H7 (cell line): ENCODE measurements at regions not wholly inside any gene's neighbourhood (a gene's known extent, or its start where the extent isn't known, plus 50 kb on each side); places are given as distances from the start of the nearest gene placed in this dataset.
"Not testable (repeated sequence)": the region's sequence is repeated elsewhere in the genome, so short reads cannot be mapped to it uniquely, and the experiment has no call there.

Experiments
- DNase-seq: peaks from one replicate; pipeline ENCODE4 v3.0.0; 2012
- H3K27me3 ChIP-seq: 2 replicates; pipeline ENCODE4 v1.6.0; 2011; ENCODE audit warnings: mild to moderate bottlenecking, low read length; ENCODE audit not compliant: control insufficient read depth, insufficient read depth
- H3K36me3 ChIP-seq: replicated peaks from 2 replicates; pipeline ENCODE4 v1.5.1; 2011; ENCODE audit warnings: low read length; ENCODE audit not compliant: control insufficient read depth, insufficient read depth
- H3K4me3 ChIP-seq: 2 replicates; pipeline ENCODE4 v1.5.1; 2011; ENCODE audit warnings: low read depth, mild to moderate bottlenecking, control low read depth, low read length, moderate library complexity; ENCODE audit not compliant: insufficient read depth

DNA sequence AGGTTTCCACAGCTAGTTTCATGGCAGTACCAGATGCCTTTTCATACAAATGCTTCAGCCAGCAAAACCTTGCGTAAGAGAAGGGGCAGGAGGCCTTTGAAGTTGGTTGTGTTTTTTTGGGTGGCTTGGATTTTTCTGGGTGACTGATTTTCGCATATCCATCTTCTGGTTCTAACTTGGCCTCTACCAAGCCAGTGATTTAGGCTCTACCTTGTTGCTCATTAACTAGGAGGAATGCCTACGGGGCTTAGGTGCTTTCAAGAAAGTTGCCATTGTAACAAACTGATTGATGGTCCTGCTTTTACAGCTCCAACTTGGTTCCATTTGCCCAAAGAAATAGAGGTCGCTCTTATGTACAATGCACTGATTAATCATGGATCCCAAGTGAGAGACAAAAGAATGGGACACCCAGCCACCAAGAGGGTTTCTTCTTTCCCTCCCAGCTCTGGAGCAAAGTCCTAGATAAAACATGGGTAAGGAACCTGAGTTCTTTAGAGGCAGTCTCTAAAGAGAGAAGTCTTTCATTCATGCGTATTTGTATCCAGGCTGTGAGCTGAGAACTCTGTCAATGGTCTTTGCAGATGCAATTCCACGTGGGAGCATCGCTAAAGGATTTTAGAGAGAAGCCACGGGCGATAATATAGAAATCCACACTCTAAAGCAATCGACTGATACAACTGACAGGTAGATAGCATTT is 92.1 kb upstream of the FGFR2 start:
- DNase-seq, result no peak
- Histone ChIP-seq H3K36me3 (no peaks in the 10 kb centered on the region), H3K4me3 (no peak overlapping the region), H3K27me3 (no peaks in the 10 kb centered on the region)

DNA sequence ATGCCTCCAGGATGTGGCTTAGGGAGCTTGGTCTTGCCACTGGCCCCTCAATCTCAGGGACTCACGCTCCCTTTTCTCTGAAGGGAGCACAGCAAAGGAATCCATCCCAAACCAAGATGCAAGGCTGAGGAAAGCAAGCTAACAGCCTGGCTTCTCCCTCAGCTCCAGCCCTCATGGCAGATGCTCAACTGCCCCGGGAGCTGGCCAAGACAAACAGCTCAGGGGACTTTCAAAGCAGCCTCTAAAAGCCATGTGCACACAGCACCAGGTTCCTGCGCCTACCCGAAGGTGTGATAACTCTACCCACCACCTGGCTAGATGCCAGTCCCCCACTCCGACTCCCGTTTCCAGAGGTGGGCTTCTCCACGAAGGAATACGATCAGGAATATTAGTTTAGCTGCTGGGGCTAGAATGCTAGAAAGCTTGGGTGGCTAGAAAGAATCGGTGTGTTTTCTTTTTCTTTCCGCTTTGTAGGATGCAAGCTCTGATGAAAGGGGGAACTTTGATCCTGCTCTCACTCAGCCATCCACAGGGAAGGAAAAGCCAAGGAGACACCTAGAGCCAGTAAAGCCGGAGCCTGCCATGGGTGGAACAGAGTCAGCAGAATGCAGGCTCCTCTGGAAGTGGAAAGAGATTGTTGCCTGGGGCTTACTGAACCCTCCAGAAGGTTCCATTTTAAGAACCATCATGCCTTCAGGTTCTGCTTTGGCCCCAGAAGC is 89.0 kb upstream of the FGFR2 start:
- H3K27me3 ChIP-seq, result no peaks in the 10 kb centered on the region
- H3K36me3 ChIP-seq, result no peaks in the 10 kb centered on the region
- DNase-seq, result no peak
- H3K4me3 ChIP-seq, result no peak overlapping the region

DNA sequence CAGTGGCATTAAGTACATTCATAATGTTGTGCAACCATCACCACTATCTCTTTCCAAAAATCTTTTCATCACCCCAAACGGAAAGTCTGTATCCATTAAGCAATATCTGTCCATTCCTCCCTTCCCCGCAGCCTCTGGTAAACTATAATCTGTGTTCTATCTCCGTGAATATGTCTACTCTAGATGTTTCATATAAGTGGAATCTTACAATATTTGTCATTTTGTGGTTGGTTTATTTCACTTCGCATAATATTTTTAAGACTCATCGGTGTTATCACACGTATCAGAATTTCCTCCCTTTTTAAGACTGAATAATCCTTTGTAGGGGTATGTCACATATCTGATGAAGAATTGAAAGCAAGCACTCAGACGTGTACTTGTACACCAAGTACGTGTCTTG is 86.0 kb upstream of the FGFR2 start:
- Histone ChIP-seq H3K4me3 (no peak overlapping the region), H3K27me3 (no peaks in the 10 kb centered on the region), H3K36me3 (no peaks in the 10 kb centered on the region)
- no peak for DNase-seq

DNA sequence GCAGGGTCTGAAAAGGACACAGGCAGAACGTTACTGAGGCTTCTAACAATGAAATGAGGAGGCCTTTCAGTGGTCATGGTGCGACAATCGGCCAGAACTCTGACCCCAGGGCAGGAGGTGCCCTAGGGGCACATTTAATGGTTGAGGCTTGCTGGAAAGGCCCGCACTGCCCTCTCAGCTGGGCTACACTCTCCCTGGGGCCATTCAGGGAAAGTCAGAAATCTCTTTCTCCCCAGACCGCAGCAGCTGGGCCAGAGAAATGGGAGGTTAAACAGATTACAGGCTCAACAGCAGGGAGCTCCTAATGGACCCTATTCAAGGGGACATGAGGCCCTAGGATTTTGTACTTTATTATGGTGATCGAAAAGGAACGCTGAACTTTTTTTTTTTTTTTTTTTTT is 85.6 kb upstream of the FGFR2 start:
- DNase-seq, result no peak
- H3K4me3 ChIP-seq, result no peak overlapping the region

DNA sequence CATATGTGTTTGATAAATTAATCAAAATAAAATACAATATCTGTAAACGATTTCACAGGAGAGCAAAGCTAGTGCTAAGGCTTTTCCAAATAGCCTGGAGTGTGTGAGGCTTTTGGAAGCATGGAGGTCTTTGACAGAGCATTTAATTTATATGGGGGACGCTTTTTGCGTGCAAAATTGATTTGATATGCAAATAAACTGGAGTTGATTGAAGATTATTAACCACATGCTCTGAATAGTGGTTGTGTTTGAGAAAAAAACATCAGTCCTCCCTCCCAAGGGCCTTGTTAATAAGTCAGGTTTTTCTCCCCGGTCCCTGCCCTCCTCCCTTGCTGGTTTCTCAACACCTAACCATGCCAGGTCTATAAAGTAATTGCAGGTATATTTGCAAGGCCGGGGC is 85.1 kb upstream of the FGFR2 start:
- no peak for DNase-seq
- H3K4me3 ChIP-seq, result no peak overlapping the region
- no peaks in the 10 kb centered on the region for H3K36me3 ChIP-seq
- no peaks in the 10 kb centered on the region for H3K27me3 ChIP-seq

More for the DNA sequence above, 85.6 kb upstream of the FGFR2 start:
- H3K27me3 ChIP-seq, result no peaks in the 10 kb centered on the region
- H3K36me3 ChIP-seq, result no peaks in the 10 kb centered on the region

DNA sequence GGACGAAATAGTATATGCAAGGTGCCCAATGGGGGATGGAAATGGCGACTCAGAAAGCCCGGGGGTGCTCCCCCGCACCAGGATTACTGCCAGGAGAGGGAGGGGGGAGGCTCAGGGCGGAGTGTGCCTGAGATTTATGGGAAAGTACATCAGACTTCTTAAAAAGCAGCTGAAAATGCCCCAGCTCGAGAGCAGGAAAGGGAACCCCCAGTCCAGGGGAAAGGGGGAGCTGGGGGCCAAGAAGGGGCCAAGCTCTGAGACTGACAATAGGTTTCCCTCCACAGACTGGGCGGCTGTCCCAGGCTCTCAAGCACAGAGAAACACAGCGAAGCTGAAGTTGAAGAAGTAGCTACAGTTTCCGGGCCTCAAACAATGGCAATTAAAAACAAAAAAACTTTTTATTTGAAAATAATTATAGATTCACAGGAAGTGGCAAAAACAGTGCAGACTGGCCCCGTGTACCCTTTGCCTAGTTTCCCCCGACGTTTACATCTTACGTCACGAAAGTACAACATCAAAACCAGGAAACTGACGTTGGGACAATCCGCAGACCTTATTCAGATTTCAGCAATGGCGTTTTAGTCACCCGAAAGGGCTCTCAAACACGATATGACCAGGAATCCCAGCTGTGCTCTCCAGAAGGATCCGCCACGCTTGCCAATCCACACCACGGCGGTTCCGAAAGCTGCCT is 83.9 kb upstream of the FGFR2 start:
- H3K27me3 ChIP-seq, result no peaks in the 10 kb centered on the region
- H3K4me3 ChIP-seq, result no peak overlapping the region
- DNase-seq, result no peak
- H3K36me3 ChIP-seq, result no peaks in the 10 kb centered on the region

DNA sequence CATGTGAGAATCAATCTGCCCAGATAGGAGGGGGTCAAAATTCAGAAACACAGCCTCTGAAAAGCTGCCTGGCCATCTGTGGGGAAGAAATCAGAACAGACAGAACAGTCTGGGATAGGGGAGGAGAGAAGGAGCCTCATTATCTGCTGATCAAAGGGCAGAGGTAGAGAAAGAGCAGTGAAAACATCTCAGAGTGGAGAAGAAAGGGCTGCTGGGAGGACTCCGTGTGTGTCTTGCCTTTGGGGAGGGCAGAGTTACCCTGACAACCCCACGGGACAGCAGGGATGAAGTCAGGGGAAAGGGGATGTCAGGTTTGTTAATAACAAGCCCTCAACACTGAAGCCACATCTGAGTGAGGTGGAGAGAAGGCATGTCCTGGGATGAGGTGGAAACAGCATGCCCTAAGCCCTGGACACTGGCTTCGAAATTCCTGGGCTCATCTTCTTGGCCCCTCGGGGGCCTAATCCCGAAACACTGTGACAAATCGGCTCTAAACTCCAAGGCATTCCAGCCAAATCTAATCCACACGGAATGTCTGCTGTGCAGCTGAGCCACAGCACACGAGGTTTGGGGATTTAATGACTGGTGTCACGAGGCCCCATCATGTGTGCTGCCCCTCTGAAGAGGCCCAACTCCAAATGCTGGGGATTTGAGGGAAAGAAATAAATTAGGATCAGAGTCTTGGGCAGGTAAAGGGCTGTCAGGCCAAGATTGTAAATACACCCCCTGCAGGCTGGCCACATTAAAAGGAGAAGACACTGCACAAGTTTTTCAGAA is 82.8 kb upstream of the FGFR2 start:
- Histone ChIP-seq H3K4me3 (no peak overlapping the region), H3K27me3 (no peaks in the 10 kb centered on the region), H3K36me3 (no peaks in the 10 kb centered on the region)
- no peak for DNase-seq

DNA sequence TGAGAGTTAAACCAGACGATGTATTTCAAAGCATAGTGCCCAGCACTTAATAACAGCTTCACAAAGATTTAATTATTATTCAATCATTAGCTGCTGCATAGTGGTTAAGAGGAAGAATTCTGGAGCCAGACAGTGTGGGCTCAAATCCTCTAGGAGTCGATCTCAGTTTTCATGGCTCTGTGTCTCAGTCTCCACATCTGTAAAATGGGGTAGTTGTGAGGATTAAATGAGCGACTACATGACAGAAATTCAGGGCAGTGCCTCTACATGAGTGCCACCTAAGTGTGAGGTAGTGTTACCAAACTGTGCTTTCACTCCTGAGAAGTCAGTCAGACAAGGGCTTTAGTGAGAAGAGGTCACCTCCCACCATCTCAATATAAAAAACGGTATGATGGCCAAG is 81.7 kb upstream of the FGFR2 start:
- no peaks in the 10 kb centered on the region for H3K27me3 ChIP-seq
- H3K36me3 ChIP-seq, result no peaks in the 10 kb centered on the region
- H3K4me3 ChIP-seq, result no peak overlapping the region
- no peak for DNase-seq

DNA sequence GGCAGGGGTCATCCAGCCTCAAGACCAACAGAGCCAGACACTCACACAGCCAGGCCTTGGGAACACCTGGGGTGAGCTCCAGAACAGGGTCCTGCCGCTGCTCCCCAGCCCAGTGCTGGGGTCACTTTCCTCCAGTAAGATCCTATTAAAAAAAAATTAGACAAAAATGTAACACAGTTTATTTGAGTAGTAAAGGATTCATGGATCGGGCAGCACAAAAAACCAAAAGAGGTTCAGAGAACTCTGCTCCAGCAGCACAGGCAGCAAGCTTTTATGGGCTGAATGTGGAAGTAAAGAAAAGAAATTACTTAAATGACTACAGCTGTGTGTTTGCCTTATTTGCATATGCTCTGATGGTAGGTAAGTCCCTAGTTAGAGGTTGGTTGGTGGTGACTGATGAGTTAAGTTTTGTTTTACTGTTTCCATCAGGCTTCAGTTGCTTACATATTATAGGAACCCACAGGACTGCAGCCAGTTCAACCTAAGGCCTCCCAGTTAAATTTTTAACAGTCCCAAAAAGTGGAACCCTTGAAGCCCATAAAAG is 80.5 kb upstream of the FGFR2 start:
- Histone ChIP-seq H3K27me3 (no peaks in the 10 kb centered on the region), H3K4me3 (no peak overlapping the region), H3K36me3 (no peaks in the 10 kb centered on the region)
- DNase-seq, result no peak

DNA sequence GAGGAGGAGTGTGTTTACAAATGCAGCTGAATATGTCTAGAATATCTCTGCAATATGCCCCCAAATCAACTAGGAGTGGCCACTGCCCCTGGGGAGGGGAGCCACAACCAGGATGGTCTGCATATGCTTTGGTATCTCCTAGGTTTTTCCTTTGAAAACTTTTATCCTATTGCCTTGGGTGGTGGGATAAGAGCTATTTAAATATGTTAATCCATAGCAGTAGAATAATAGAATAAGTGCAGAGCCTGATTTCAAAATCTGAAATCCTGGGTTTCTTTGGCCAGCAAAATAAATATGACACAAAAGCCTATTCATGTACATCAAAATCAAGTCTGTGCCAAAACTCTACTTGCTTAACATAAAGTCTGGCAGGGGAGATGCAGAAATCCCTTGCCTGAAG is 79.6 kb upstream of the FGFR2 start:
- H3K4me3 ChIP-seq, result no peak overlapping the region
- no peaks in the 10 kb centered on the region for H3K27me3 ChIP-seq
- no peak for DNase-seq
- H3K36me3 ChIP-seq, result no peaks in the 10 kb centered on the region

DNA sequence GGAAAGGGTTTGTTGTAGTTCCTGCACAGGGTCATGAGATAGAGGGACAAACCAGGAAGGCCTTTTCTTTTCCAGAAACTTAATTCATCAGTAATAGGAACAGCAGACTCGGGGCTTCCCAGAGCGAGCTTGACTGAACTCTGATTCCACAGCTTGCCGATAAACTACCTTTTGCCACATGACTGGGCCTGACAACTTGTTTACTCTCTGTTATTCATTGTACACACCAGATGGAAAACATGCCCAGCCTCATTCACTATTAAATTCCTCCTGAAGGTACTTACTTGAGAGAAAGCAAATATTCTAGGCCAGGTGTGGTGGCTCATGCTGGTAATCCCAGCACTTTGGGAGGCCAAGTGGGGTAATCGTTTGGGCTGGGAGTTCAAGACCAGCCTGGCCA is 77.1 kb upstream of the FGFR2 start:
- no peaks in the 10 kb centered on the region for H3K27me3 ChIP-seq
- no peak for DNase-seq
- no peaks in the 10 kb centered on the region for H3K36me3 ChIP-seq
- no peak overlapping the region for H3K4me3 ChIP-seq

DNA sequence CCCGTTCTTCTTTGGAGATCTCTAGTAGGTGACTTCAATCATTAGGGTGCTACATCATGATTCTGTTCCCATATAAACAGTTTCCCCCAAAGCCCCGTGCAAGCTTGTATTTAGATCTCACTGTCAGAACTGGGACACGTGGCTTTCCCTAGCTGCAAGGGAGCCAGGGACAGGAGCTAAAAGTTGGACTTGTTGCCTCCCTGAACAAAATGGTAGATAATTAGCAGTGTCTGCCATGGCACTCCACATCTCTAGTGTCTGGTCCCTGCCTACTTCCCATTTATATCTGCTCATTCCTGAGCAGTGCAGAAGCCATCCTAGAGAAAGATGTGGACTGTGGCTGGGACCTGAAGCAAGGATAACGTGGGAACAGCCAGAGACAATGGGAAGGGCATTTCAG is 76.6 kb upstream of the FGFR2 start:
- DNase-seq, result no peak
- H3K27me3 ChIP-seq, result no peaks in the 10 kb centered on the region
- no peaks in the 10 kb centered on the region for H3K36me3 ChIP-seq
- no peak overlapping the region for H3K4me3 ChIP-seq

DNA sequence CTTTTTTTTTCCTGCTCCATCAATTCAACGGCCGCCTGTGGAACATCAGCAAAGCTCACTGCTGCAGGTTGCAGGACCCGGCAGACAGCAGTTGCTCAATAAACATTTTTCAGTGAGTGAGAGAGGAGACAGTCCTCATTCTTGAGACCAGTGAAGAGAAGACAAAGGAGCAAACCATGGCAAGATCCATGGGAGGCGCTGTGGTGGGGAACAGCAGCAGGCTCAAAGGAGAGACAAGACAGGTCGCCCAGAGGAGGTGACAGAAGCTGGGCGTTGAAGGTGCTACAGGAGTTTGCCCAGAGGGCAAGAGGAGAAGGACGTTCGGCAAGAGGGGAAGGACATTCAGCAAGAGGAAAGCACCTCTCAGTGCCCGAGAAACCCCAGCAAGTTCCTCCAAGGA is 74.5 kb upstream of the FGFR2 start:
- no peak overlapping the region for H3K4me3 ChIP-seq
- H3K27me3 ChIP-seq, result no peaks in the 10 kb centered on the region
- H3K36me3 ChIP-seq, result no peaks in the 10 kb centered on the region
- DNase-seq, result no peak

DNA sequence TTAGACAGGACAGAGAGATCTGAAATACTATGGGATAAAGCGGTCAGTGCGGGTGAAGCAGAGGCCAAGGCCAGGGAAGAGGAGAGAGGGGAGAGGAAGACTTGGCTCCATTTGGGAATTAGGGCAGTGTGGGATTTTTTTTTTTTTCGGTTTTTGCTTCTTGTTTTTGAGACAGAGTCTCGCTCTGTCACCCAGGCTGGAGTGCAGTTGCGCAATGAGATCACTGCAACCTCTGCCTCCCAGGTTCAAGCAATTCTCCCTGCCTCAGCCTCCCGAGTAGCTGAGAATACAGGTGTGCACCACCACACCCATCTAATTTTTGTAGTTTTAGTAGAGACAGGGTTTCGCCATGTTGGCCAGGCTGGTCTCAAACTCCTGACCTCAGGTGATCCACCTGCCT is 71.6 kb upstream of the FGFR2 start:
- H3K36me3 ChIP-seq, H3K27me3 ChIP-seq, DNase-seq, H3K4me3 ChIP-seq: not testable (repeated sequence)
